ENCODE measurements at regions not wholly inside any gene's neighbourhood (a gene's known extent, or its start where the extent isn't known, plus 50 kb on each side); places are given as distances from the start of the nearest gene placed in this dataset.
A peak's percentile ranks its signal among the peaks of the same experiment; 100 is the strongest.

GRCh38 chr1:103180660-103181059 lies 72.3 kb upstream of the COL11A1 start:
- H3K4me1 Mint-ChIP-seq = no peaks in the 10 kb centered on the region
- Histone ChIP-seq H3K36me3 (ENCODE audit: control insufficient read depth, insufficient read depth, low read length) (no peaks in the 10 kb centered on the region), H3K9me3 (ENCODE audit: control insufficient read depth in 2 of 2, low read length in 2 of 2) (no peaks in the 10 kb centered on the region), H3K4me3 (ENCODE audit: low read depth, low read length) (no peak overlapping the region), H3K4me1 (ENCODE audit: control insufficient read depth, insufficient read depth, low read length, poor library complexity, severe bottlenecking) (no peaks in the 10 kb centered on the region), H3K27me3 (ENCODE audit: control insufficient read depth, insufficient read depth, low read length) (no peaks in the 10 kb centered on the region), H3K27ac (ENCODE audit: insufficient read depth, low read length, poor library complexity, severe bottlenecking) (no peak overlapping the region)
- H3K36me3 Mint-ChIP-seq = no peaks in the 10 kb centered on the region
- no peak for ATAC-seq (ENCODE audit: low read depth in 2 of 2)
- H3K4me3 Mint-ChIP-seq = no peak overlapping the region
- DNase-seq = no peak
- H3K9me3 Mint-ChIP-seq = peaks cover 0 to 11% (median 5%) of the 10 kb centered on the region in 7 donors
- no peak overlapping the region for H3K27ac Mint-ChIP-seq
- H3K27me3 Mint-ChIP-seq = no peaks in the 10 kb centered on the region

- H3K36me3 ChIP-seq (ENCODE audit: control insufficient read depth, insufficient read depth, low read length) = no peaks in the 10 kb centered on the region
- Mint-ChIP-seq H3K9me3 (peaks cover 0 to 5% (median 0%) of the 10 kb centered on the region in 7 donors), H3K36me3 (no peaks in the 10 kb centered on the region), H3K4me3 (no peak overlapping the region), H3K4me1 (no peaks in the 10 kb centered on the region), H3K27me3 (no peaks in the 10 kb centered on the region), H3K27ac (no peak overlapping the region)
- no peaks in the 10 kb centered on the region for H3K4me1 ChIP-seq (ENCODE audit: control insufficient read depth, insufficient read depth, low read length, poor library complexity, severe bottlenecking)
- H3K27ac ChIP-seq (ENCODE audit: insufficient read depth, low read length, poor library complexity, severe bottlenecking) = no peak overlapping the region
- no peak overlapping the region for H3K4me3 ChIP-seq (ENCODE audit: low read depth, low read length)
- ATAC-seq (ENCODE audit: low read depth in 2 of 2) (no peak), DNase-seq (no peak)
- H3K9me3 ChIP-seq (ENCODE audit: control insufficient read depth in 2 of 2, low read length in 2 of 2) = no peaks in the 10 kb centered on the region
- no peaks in the 10 kb centered on the region for H3K27me3 ChIP-seq (ENCODE audit: control insufficient read depth, insufficient read depth, low read length)
Observed at GRCh38 chr1:103177108-103177775, 68.9 kb upstream of the COL11A1 start.

GRCh38 chr1:103171041-103171590 lies 62.8 kb upstream of the COL11A1 start:
- H3K36me3 ChIP-seq (ENCODE audit: control insufficient read depth, insufficient read depth, low read length) = no peaks in the 10 kb centered on the region
- no peaks in the 10 kb centered on the region for H3K27me3 ChIP-seq (ENCODE audit: control insufficient read depth, insufficient read depth, low read length)
- no peak overlapping the region for H3K4me3 Mint-ChIP-seq
- no peaks in the 10 kb centered on the region for H3K4me1 Mint-ChIP-seq
- no peaks in the 10 kb centered on the region for H3K36me3 Mint-ChIP-seq
- ATAC-seq (ENCODE audit: low read depth in 2 of 2) (no peak), DNase-seq (no peak)
- H3K27ac ChIP-seq (ENCODE audit: insufficient read depth, low read length, poor library complexity, severe bottlenecking) = no peak overlapping the region
- no peak overlapping the region for H3K27ac Mint-ChIP-seq
- H3K9me3 Mint-ChIP-seq = peaks cover 0 to 5% (median 2%) of the 10 kb centered on the region in 7 donors
- no peaks in the 10 kb centered on the region for H3K4me1 ChIP-seq (ENCODE audit: control insufficient read depth, insufficient read depth, low read length, poor library complexity, severe bottlenecking)
- no peak overlapping the region for H3K4me3 ChIP-seq (ENCODE audit: low read depth, low read length)
- no peaks in the 10 kb centered on the region for H3K9me3 ChIP-seq (ENCODE audit: control insufficient read depth in 2 of 2, low read length in 2 of 2)
- no peaks in the 10 kb centered on the region for H3K27me3 Mint-ChIP-seq

- no peak for ATAC-seq (ENCODE audit: low read depth in 2 of 2)
- peaks cover 0 to 8% (median 2%) of the 10 kb centered on the region in 7 donors for H3K9me3 Mint-ChIP-seq
Observed at GRCh38 chr1:103170609-103171008, 62.3 kb upstream of the COL11A1 start.

GRCh38 chr1:103162360-103162759 lies 54.0 kb upstream of the COL11A1 start:
- ATAC-seq (ENCODE audit: low read depth in 2 of 2) (no peak), DNase-seq (peak in 1 of 3 donors; percentile 6)
- Histone ChIP-seq H3K4me1 (ENCODE audit: control insufficient read depth, insufficient read depth, low read length, poor library complexity, severe bottlenecking) (no peaks in the 10 kb centered on the region), H3K4me3 (ENCODE audit: low read depth, low read length) (no peak overlapping the region), H3K9me3 (ENCODE audit: control insufficient read depth in 2 of 2, low read length in 2 of 2) (no peaks in the 10 kb centered on the region), H3K27ac (ENCODE audit: insufficient read depth, low read length, poor library complexity, severe bottlenecking) (no peak overlapping the region), H3K27me3 (ENCODE audit: control insufficient read depth, insufficient read depth, low read length) (no peaks in the 10 kb centered on the region), H3K36me3 (ENCODE audit: control insufficient read depth, insufficient read depth, low read length) (no peaks in the 10 kb centered on the region)
- H3K4me3 Mint-ChIP-seq = no peak overlapping the region
- no peak overlapping the region for H3K27ac Mint-ChIP-seq
- H3K4me1 Mint-ChIP-seq = no peaks in the 10 kb centered on the region
- no peaks in the 10 kb centered on the region for H3K36me3 Mint-ChIP-seq
- peaks cover 2 to 11% (median 7%) of the 10 kb centered on the region in 7 donors for H3K9me3 Mint-ChIP-seq
- no peaks in the 10 kb centered on the region for H3K27me3 Mint-ChIP-seq

More at GRCh38 chr1:103170609-103171008, 62.3 kb upstream of the COL11A1 start:
- Mint-ChIP-seq H3K27me3 (no peaks in the 10 kb centered on the region), H3K4me3 (no peak overlapping the region), H3K27ac (no peak overlapping the region), H3K4me1 (no peaks in the 10 kb centered on the region), H3K36me3 (no peaks in the 10 kb centered on the region)
- Histone ChIP-seq H3K4me1 (ENCODE audit: control insufficient read depth, insufficient read depth, low read length, poor library complexity, severe bottlenecking) (no peaks in the 10 kb centered on the region), H3K27ac (ENCODE audit: insufficient read depth, low read length, poor library complexity, severe bottlenecking) (no peak overlapping the region), H3K9me3 (ENCODE audit: control insufficient read depth in 2 of 2, low read length in 2 of 2) (no peaks in the 10 kb centered on the region), H3K27me3 (ENCODE audit: control insufficient read depth, insufficient read depth, low read length) (no peaks in the 10 kb centered on the region), H3K36me3 (ENCODE audit: control insufficient read depth, insufficient read depth, low read length) (no peaks in the 10 kb centered on the region), H3K4me3 (ENCODE audit: low read depth, low read length) (no peak overlapping the region)
- DNase-seq = no peak

- Mint-ChIP-seq H3K4me3 (no peak overlapping the region), H3K36me3 (no peaks in the 10 kb centered on the region), H3K9me3 (peaks cover 0 to 6% (median 3%) of the 10 kb centered on the region in 7 donors), H3K4me1 (no peaks in the 10 kb centered on the region), H3K27me3 (no peaks in the 10 kb centered on the region), H3K27ac (peak overlapping the region in 1 of 3 donors; percentile 39)
- Histone ChIP-seq H3K27ac (ENCODE audit: insufficient read depth, low read length, poor library complexity, severe bottlenecking) (no peak overlapping the region), H3K36me3 (ENCODE audit: control insufficient read depth, insufficient read depth, low read length) (no peaks in the 10 kb centered on the region), H3K4me3 (ENCODE audit: low read depth, low read length) (no peak overlapping the region), H3K9me3 (ENCODE audit: control insufficient read depth in 2 of 2, low read length in 2 of 2) (no peaks in the 10 kb centered on the region), H3K4me1 (ENCODE audit: control insufficient read depth, insufficient read depth, low read length, poor library complexity, severe bottlenecking) (no peaks in the 10 kb centered on the region), H3K27me3 (ENCODE audit: control insufficient read depth, insufficient read depth, low read length) (no peaks in the 10 kb centered on the region)
- no peak for DNase-seq
- ATAC-seq (ENCODE audit: low read depth in 2 of 2) = no peak
Observed at GRCh38 chr1:103160281-103160680, 52.0 kb upstream of the COL11A1 start.

Data from CD4-positive, CD25-positive, alpha-beta regulatory T cell (primary cell).